ENCODE measurements at regions not wholly inside any gene's neighbourhood (a gene's known extent, or its start where the extent isn't known, plus 50 kb on each side); places are given as distances from the start of the nearest gene placed in this dataset.

DNA sequence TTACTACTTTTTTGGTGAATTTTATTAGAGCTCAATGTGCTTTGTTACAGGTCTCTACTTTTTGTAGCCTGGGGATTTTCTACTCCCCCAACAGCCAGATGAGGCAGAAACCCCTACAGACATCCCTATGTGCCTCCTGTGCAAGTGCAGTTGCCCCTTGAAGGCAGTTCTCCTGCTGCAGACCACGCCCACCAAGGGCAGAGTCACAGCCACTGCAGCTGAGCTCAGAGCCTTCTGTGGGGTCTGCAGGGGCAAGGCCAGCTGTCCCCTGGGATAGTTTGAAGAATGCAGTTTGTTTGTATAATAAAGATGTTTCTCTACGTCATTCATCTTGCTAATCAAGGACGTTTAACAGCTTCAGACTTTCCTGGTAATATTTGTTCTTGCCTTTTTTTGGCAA is 76.8 kb downstream of the NPAP1 start:
- TF ChIP-seq CTCF (IDR thresholded peaks at IDR 0.05; ENCODE audit: borderline replicate concordance, control extremely low read depth, extremely low read depth, insufficient read depth, missing control alignments) = no peak
- no peak for DNase-seq (ENCODE audit: low spot score)
- in situ Hi-C loops (cut with MboI; ENCODE audit: low sequenced_read_pairs, unreplicated experiment) = no loop called here

GRCh38 chr15:24756101-24756500 is 80.5 kb downstream of the NPAP1 start:
- no peak for TF ChIP-seq CTCF (IDR thresholded peaks at IDR 0.05; ENCODE audit: borderline replicate concordance, control extremely low read depth, extremely low read depth, insufficient read depth, missing control alignments)
- in situ Hi-C loops (cut with MboI; ENCODE audit: low sequenced_read_pairs, unreplicated experiment) = no loop called here
- no peak for DNase-seq (ENCODE audit: low spot score)

GRCh38 chr15:24760066-24760465 is 84.5 kb downstream of the NPAP1 start:
- TF ChIP-seq CTCF (IDR thresholded peaks at IDR 0.05; ENCODE audit: borderline replicate concordance, control extremely low read depth, extremely low read depth, insufficient read depth, missing control alignments) = no peak
- in situ Hi-C loops (cut with MboI; ENCODE audit: low sequenced_read_pairs, unreplicated experiment) = no loop called here
- no peak for DNase-seq (ENCODE audit: low spot score)

- no peak for TF ChIP-seq CTCF (IDR thresholded peaks at IDR 0.05; ENCODE audit: borderline replicate concordance, control extremely low read depth, extremely low read depth, insufficient read depth, missing control alignments)
- no peak for DNase-seq (ENCODE audit: low spot score)
- in situ Hi-C loops (cut with MboI; ENCODE audit: low sequenced_read_pairs, unreplicated experiment) = no loop called here
Measured at GRCh38 chr15:24761704-24762302, 86.2 kb downstream of the NPAP1 start.

- TF ChIP-seq CTCF (IDR thresholded peaks at IDR 0.05; ENCODE audit: borderline replicate concordance, control extremely low read depth, extremely low read depth, insufficient read depth, missing control alignments) = no peak
- no peak for DNase-seq (ENCODE audit: low spot score)
- in situ Hi-C loops (cut with MboI; ENCODE audit: low sequenced_read_pairs, unreplicated experiment) = no loop called here
Measured at GRCh38 chr15:24763891-24764290, 88.3 kb downstream of the NPAP1 start.

DNA sequence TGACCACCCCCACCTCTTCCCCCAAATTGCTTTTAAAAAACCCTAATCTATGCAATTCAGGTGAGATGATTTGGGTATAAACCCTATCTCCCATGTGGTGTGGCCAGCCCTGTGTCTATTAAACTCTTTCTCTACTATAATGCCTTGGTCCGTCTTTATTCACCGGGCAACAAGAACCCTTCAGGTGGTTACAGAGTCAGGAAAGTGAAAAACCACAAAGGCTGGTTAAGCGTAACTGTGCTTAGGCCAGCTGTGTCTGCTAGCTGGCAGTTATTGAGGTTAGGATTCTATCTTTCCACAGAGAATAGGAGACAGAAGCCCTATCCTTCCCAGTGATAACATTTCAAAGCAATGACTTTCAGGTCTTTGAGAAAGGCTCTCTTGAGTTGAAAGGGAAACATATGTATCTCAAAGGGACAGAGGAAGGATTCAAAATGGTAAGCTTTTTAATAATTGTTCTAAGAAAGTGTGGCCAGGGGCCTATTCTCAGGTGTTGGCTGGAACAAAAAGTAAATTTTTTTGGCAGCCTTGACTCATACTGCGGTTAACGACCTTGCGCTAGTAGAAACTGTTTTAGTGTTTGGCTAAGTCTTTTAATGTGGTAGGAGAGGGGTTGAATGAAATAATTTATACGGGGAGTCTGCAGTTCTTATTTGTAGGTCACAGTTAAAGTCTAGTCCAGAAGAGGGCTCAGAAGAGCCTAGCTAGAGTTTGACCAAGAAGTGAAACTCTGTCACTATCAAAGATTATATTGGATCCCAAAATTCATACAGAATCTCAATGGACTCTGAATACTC is 89.0 kb downstream of the NPAP1 start:
- no peak for TF ChIP-seq CTCF (IDR thresholded peaks at IDR 0.05; ENCODE audit: borderline replicate concordance, control extremely low read depth, extremely low read depth, insufficient read depth, missing control alignments)
- no peak for DNase-seq (ENCODE audit: low spot score)
- in situ Hi-C loops (cut with MboI; ENCODE audit: low sequenced_read_pairs, unreplicated experiment) = no loop called here
